ENCODE measurements at regions not wholly inside any gene's neighbourhood (a gene's known extent, or its start where the extent isn't known, plus 50 kb on each side); places are given as distances from the start of the nearest gene placed in this dataset.

DNA sequence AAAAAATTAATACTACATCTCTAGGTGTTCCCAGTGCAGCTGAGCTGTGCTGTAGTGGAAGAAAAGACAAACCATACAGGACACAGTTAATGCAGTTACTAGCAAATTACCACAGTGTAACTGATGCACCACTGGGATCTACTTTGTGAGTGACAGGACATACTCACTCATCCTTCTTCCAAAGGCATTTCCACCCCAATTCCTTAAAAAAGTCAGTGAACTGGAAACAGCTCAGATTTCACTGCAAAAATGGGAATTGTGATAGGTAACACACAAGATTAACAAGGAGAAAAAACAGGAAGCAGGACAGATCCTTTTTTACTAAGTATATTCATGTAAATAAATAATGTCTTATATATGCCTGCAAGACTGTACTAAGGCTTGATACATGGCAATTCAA, 109.6 kb downstream of the DMAC1 start:
- Histone ChIP-seq H3K9me3 (no peaks in the 10 kb centered on the region), H3K79me2 (ENCODE audit: insufficient read depth) (no peaks in the 10 kb centered on the region), H3K4me3 (ENCODE audit: low read depth in 2 of 2, low read length in 1 of 2) (no peak overlapping the region), H3K27me3 (ENCODE audit: insufficient read depth) (no peaks in the 10 kb centered on the region), H3K4me1 (ENCODE audit: control insufficient read depth in 1 of 2, insufficient read depth in 2 of 2, low read depth in 1 of 2, low read length in 1 of 2) (no peaks in the 10 kb centered on the region; a peak in 1 of 4 replicates), H3K4me2 (no peak overlapping the region), H3K27ac (ENCODE audit: low read depth in 2 of 2, low read length in 1 of 2) (no peak overlapping the region), H3K9ac (no peak overlapping the region), H3K36me3 (replicated peaks in 1 of 2; ENCODE audit: control insufficient read depth in 1 of 2, insufficient read depth in 2 of 2, low read length in 1 of 2) (no peaks in the 10 kb centered on the region), H4K20me1 (ENCODE audit: insufficient read depth) (no peaks in the 10 kb centered on the region), H3F3A (replicated peaks; ENCODE audit: insufficient read depth) (no peaks in the 10 kb centered on the region), H2AFZ (ENCODE audit: low read depth) (no peak overlapping the region), H3K9me2 (no peaks in the 10 kb centered on the region)
- no peak for TF ChIP-seq RCOR1 (IDR thresholded peaks at IDR 0.05; ENCODE audit: low read length)
- no peak for TF ChIP-seq CHD2 (IDR thresholded peaks at IDR 0.05; ENCODE audit: low read length, partially characterized antibody)
- no peak for TF ChIP-seq GATA2 (CRISPR knock-in tag; IDR thresholded peaks at IDR 0.05)
- TF ChIP-seq MXI1 (IDR thresholded peaks at IDR 0.05; ENCODE audit: low read depth, low read length): no peak
- no peak for TF ChIP-seq EP300 (IDR thresholded peaks at IDR 0.05; ENCODE audit: borderline replicate concordance in 1 of 2, low read depth in 1 of 2, low read length in 1 of 2)
- no peak for TF ChIP-seq GABPA (IDR thresholded peaks at IDR 0.05; ENCODE audit: low read depth)
- POLR2A ChIA-PET: interaction anchor here (0.6 kb wide), 1 partner anchor 442 kb away, joined by 4 read pairs; no protein-coding TSS in a partner anchor
- CTCF ChIA-PET: interaction anchor here (0.7 kb wide), 1 partner anchor 12 kb away, joined by 3 read pairs; no protein-coding TSS in a partner anchor
- DNase-seq: no peak

DNA sequence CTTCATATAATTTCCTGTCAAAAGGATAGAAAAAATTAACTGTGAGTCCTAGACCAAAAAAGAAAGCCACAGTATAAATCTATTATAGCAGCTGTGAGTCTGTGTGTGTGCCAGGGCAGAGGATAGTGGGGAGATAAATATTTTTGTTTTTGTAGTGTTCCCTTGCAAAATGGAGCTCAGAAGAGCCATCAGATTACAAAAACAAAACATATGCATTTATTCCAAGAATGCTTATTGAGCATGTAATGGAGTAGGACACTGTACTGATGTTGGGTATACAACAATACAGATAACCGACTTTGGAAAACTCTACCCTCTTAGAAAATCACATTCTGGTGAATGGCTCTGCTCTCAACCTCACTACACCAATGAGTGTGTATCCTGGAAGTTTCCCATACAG, 111.0 kb downstream of the DMAC1 start:
- H3K9me3 ChIP-seq: no peaks in the 10 kb centered on the region
- CTCF ChIA-PET: no interaction called here
- no peaks in the 10 kb centered on the region for H3K27me3 ChIP-seq (ENCODE audit: insufficient read depth)
- H3K4me3 ChIP-seq (ENCODE audit: low read depth in 2 of 2, low read length in 1 of 2): no peak overlapping the region
- no peaks in the 10 kb centered on the region for H4K20me1 ChIP-seq (ENCODE audit: insufficient read depth)
- WGBS (ENCODE audit: low lambda C conversion rate): 35% methylated on average over 1 of the region's 1 CpG
- TF ChIP-seq REST (IDR thresholded peaks at IDR 0.05; ENCODE audit: low read depth, low read length) (no peak), POLR2AphosphoS5 (IDR thresholded peaks at IDR 0.05; ENCODE audit: low read depth, low read length) (no peak)
- no peak overlapping the region for H3K27ac ChIP-seq (ENCODE audit: low read depth in 2 of 2, low read length in 1 of 2)
- H3K79me2 ChIP-seq (ENCODE audit: insufficient read depth): no peaks in the 10 kb centered on the region
- H3K36me3 ChIP-seq (replicated peaks in 1 of 2; ENCODE audit: control insufficient read depth in 1 of 2, insufficient read depth in 2 of 2, low read length in 1 of 2): no peaks in the 10 kb centered on the region
- no peaks in the 10 kb centered on the region for H3K9me2 ChIP-seq
- no peaks in the 10 kb centered on the region; a peak in 1 of 4 replicates for H3K4me1 ChIP-seq (ENCODE audit: control insufficient read depth in 1 of 2, insufficient read depth in 2 of 2, low read depth in 1 of 2, low read length in 1 of 2)
- no peak overlapping the region for H2AFZ ChIP-seq (ENCODE audit: low read depth)
- POLR2A ChIA-PET: no interaction called here
- no peak overlapping the region for H3K4me2 ChIP-seq
- no peaks in the 10 kb centered on the region for H3F3A ChIP-seq (replicated peaks; ENCODE audit: insufficient read depth)
- no peak for DNase-seq
- H3K9ac ChIP-seq: no peak overlapping the region

Measured in SK-N-SH (cell line).